GM19397 (cell line): ENCODE measurements at regions not wholly inside any gene's neighbourhood (a gene's known extent, or its start where the extent isn't known, plus 50 kb on each side); places are given as distances from the start of the nearest gene placed in this dataset.

Experiments
- ATAC-seq: cut with Tn5 transposase; IDR thresholded peaks from one replicate; pipeline ENCODE4 v1.9.1; 2021; ENCODE audit warnings: mild to moderate bottlenecking, moderate library complexity; ENCODE audit not compliant: unreplicated experiment

DNA sequence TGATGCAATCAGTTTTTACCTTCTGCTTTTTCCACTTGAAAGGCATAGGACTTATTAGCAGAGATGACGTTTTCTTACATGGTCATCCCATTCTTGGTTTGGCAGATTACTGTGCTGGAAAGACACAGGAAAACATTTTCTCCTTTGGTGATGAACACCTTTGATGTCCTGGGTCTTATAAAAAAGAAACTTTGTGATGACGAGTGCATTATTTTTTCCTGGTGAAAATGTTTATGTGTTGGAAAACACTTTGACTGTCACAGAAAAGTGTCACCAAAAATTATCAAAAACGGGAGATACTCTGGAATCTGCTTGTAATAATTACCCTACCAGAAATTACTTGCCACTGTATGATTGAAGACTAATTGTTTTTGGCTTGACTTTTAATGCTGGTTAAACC is 2020.9 kb downstream of the MAT2B start:
- no peak for ATAC-seq

DNA sequence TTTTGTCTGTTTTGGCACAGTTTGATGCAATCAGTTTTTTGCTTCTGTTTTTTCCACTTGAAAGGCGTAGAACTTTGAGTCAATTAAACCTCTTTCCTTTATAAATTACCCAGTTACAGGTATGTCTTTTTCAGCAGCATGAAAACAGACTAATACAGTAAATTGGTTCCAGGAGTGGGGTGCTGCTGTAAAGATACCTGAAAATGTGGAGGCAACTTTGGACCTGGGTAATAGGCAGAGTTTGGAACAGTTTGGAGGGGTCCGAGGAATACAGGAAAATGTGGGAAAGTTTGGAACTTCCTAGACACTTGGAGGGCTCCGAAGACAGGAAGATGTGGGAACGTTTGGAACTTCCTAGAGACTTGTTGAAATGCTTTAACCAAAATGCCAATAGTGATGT is 2022.2 kb downstream of the MAT2B start:
- ATAC-seq, result no peak

GRCh38 chr5:165538065-165538464 is 2032.6 kb downstream of the MAT2B start:
- ATAC-seq, result no peak

DNA sequence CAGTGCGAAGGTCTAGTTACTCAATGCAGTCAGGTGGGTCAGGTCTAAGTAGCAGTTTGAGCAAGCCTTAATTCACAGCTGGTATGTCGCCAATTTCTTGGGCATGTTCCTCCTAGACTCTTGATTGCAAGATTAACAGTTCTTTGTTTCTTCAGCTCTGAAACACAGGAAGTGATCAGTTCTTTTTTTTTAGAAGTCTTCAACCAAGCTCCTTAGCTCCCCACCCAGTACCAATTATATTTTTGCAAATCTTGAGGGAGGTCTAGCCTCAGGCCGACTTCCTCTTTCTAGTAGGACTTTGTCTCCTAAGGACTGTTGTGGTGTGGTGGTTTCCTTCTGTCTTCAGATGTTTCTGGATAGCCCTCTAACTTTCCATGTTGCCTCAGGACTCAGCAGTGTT is 2054.2 kb downstream of the MAT2B start:
- ATAC-seq, result no peak

GRCh38 chr5:165560648-165561047 is 2055.2 kb downstream of the MAT2B start:
- no peak for ATAC-seq

- ATAC-seq, result no peak
Measured at GRCh38 chr5:165565911-165566310, 2060.5 kb downstream of the MAT2B start.

DNA sequence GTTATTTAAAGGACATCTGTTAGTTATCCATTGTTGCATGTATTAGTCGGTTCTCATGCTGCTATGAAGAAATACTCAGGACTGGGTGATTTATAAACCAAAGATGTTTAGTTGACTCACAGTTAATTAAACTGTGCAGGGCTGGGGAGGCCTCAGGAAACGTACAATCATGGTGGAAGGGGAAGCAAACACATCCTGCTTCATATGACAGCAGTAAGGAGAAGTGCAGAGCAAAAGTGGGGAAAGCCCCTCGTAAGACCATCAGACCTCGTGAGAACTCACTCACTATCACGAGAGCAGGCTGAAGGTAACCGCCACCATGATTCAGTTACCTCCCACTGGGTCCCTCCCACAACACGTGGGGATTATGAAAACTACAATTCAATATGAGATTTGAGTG is 2064.1 kb downstream of the MAT2B start:
- no peak for ATAC-seq

GRCh38 chr5:165573445-165573844 is 2068.0 kb downstream of the MAT2B start:
- ATAC-seq, result no peak

DNA sequence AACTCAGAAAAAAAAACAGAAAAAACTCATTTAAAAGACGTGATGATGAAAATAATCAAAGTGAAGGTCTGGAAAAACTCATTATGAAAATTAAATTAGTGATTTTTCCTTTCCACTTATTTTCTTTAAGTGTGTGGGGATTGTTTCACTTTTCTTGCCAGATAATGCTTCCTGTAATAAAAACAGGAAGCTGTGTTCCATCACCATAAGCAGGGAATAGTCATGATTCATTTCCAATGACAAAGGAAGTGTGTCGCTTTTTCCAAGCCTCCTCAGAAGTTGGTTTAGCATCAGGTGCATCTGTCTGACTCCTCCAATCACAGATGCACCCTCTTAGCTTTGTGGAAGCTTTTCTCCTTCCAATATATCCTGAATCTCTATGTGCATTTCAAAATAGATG is 2068.7 kb downstream of the MAT2B start:
- no peak for ATAC-seq

GRCh38 chr5:165576678-165577275 is 2071.4 kb downstream of the MAT2B start:
- ATAC-seq, result no peak

- ATAC-seq, result no peak
Measured at GRCh38 chr5:165579911-165580310, 2074.5 kb downstream of the MAT2B start.

- ATAC-seq, result no peak
Measured at GRCh38 chr5:165594693-165595092, 2089.3 kb downstream of the MAT2B start.

DNA sequence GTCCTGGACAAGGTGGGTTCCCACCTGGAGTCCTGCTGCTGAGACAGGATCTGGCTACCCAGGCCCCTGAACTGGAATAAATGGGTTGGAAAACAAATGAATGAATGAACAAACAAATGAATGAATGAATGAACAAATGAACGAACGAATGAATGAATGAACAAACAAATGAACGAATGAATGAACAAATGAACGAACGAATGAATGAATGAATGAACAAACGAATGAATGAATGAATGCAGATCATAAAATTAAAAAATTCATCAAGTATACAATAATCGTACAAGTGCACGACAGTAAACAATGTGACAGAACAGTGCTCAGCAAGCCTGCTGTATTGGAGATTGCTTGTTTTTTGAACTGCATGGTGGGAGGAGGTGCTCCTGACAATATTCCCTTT is 2097.1 kb downstream of the MAT2B start:
- no peak for ATAC-seq

DNA sequence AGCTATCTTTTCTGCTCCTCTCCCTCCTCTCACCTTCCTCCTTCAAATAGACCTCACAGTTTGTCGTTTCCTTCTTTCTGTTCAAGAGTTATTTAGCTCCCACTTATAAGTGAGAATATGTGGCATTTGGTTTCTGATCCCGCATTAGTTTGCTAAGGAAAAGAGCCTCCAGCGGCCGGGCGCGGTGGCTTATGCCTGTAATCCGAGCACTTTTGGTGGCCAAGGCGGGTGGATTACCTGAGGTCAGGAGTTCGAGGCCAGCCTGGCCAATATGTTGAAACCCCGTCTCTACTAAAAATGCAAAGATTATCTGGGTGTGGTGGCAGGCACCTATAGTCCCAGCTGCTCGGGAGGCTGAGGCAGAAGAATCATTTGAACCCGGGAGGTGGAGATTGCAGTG is 2101.6 kb downstream of the MAT2B start:
- ATAC-seq, result no peak

GRCh38 chr5:165609871-165610270 is 2104.5 kb downstream of the MAT2B start:
- no peak for ATAC-seq

DNA sequence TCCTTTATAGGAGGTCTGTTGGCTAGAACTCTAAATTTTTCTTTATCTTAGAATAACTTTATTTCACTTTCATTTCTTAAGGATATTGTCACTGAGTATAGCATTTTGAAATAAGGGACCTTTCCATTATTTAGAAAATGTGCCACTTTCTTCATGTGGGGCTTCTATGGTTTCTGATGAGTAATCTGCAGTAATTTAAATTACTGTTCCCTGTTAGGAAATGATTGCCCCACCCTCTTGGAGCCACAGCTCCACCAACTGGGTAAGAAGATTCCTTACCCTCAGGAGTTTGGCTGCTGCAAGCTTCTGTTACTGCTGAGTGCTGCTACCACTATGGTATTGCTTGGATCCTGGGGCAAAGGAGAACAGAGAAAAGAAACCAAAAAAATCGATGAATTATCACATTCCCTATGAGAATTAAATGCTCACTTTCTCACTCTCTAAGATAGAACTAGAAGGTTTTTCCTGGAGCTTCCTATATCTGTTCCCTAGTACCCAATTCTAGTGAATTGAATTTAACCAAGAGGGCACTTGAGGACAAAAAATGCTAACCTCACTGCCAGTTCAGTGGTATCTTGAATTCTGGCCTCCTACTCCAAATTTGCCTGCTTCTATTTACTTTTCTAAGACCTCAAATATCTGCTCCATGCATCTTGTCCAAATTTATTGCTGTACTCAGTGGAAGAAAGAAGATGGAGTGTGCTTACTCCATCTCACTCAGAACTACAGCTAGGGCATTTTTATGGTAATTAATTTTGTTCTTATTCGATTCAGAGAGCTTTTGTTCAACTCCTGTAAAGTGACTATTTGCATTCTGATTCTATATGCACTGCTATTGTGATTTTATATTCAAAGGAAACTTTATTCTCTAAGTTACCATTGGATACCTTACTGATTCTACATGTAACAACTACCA is 2111.3 kb downstream of the MAT2B start:
- no peak for ATAC-seq

GRCh38 chr5:165617491-165617890 is 2112.1 kb downstream of the MAT2B start:
- no peak for ATAC-seq

GRCh38 chr5:165620394-165620793 is 2115.0 kb downstream of the MAT2B start:
- no peak for ATAC-seq

DNA sequence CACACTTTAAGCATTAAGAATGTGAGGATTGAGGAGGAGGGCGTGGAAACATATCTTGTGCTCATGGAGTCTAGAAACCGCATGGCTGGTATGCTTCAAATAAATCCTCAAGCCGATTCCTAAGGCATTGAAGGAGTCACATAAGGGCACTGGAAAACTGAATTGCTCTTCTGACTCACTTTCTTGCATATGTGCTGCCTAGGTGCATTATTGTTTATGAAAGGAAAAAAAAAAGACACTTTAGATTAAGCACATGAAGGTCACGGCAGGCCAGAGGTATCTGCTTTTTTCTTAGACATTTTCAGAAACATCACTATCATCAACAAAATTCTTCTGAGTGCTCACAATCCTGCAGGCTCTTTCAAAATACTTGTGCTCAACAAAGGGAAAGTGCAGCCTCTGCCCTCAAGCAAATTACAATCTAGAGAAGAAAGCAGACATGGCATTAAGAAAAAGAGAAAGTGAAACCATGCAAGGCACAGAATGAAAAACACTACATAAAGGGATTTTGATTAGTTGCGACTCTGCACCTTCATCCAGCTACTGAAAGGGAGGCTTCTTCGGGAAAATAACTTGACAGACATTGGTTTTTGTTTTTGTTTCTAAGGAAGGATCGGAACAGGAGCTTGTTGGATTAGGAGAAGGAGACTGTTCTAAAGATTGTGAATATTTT is 2117.6 kb downstream of the MAT2B start:
- no peak for ATAC-seq

GRCh38 chr5:165624166-165624946 is 2118.9 kb downstream of the MAT2B start:
- no peak for ATAC-seq

DNA sequence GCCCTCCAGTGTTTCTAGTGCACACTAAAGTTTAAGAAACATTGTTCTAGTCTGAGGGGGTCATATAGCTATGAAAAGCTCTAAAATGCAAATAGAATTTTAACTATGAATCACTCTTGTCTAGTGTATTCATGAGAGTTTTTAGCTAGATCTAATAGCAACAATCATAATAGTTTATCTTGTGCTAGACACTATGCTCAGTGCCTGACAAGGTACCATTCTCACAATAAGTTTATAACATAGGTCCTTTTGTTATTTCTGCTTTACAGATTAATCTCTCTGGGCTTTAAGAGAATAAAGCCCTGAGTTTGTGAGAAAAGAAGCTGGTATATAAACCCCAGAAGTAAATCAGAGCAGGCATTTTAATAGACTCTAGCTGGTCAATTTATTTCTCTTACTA is 2120.7 kb downstream of the MAT2B start:
- ATAC-seq, result no peak
